Activated CD4-positive, alpha-beta T cell treated with anti-CD3 and anti-CD28 coated beads, Interleukin-2, Interleukin-4, amounts not matched to agents 100 ng/mL and 50 ng/mL, durations not matched to agents 16 hours and 8 hours (primary cell): ENCODE measurements at regions not wholly inside any gene's neighbourhood (a gene's known extent, or its start where the extent isn't known, plus 50 kb on each side); places are given as distances from the start of the nearest gene placed in this dataset.

Source experiments
- DNase-seq: peaks from one replicate; pipeline ENCODE4 v3.0.0-alpha.2; 2020; ENCODE audit warnings: low spot score

DNA sequence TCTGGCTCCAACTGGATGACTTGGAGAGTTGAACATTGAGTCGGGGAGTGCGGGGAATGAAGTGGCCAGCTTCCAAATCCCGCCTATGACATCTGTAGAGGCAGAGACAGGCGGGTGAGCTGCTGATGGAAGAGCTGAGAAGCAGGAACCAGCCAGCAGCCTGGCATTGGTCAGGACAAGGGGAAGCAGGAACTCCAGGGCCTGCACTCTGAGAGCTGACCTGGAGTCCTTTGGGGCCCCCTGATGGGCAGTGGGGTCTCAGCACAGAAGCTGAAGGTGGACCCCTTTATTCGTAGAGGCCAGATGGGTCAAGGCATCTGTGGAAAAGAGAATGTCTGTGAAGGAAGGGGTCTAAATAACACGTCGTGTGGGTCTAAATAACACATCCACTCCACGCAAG lies 57.0 kb downstream of the SEC61G start:
- DNase-seq: no peak

DNA sequence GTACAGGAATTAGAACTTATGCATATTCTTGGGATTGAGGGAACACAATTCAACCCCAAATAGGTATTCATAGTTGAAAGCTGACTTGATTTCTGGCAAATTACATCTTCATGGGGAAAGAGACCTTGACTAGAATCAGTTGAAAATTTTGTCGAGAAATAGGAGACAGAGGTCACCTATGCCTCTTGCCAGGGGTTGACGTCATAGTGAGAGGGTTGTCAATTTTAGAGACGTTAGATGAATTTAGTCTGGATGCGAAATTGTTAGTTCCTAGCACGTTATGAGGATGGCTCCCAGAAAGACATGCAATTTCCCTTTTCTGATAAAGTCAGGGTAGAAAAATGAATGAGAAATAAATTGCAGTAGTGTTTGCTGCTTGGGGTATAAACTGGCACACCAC lies 59.3 kb downstream of the SEC61G start:
- no peak for DNase-seq

DNA sequence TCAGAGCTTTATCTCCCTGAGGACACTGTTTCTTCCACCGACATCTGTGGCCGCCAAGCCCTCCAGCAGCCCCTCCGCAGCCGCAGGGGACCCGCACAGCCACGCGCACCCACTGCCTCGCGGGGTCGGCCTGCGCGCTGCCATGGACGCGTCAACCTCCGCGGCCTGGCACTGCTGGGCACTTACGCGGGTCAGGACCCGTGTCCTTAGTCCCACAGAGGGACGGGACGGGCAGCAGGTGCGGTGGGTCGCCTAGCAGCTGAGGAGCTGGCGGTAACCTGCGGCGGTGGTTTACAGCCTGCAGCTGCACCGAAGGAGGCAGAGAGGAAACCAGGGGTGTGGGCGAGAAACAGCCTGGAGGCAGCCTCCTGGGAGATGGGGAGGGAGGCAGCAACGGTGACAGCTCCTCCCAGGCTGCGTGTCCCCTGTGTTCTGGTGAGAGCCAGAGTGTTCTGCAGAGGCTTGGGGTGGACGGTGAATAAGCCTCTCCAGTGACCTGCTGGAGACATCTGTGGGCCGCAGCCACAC lies 61.3 kb downstream of the SEC61G start:
- no peak for DNase-seq

DNA sequence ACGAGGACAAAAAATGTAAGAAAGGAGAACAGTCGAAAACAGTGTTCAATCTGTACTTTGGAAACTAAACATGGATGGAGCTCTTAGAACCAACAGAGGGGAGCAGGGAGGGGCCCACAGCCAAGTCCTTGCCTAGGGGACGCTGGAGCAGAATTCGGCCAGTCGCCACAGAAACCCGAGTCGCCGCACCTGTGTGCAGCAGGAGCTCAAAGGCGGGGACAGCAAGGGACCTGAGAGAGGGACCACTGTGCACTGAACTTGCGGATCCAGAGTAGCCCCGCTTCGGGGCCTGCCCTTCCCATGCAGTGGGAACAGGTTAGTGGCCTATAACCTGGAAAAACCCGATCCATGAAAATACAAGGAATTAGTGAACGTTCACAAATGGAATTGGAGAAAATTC lies 68.1 kb downstream of the SEC61G start:
- no peak for DNase-seq

DNA sequence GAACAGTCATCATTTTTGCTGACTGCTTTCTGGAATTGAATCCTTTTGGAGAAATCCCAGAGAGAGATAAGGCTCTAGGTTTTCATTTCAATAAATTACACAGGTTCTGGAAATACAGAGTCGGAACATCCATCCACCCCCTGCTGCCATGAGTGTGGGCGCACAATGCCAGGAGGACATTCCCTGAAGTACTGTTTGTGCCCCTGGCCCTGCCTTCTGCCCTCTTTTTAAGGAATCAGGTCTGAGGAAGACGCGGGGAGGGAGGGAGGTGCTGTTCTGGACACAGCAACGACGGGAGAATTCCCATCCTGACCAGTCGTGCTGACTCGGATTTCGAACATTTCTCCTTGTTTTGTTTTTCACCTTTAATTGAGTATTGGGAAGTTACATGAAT lies 69.0 kb downstream of the SEC61G start:
- DNase-seq: no peak

DNA sequence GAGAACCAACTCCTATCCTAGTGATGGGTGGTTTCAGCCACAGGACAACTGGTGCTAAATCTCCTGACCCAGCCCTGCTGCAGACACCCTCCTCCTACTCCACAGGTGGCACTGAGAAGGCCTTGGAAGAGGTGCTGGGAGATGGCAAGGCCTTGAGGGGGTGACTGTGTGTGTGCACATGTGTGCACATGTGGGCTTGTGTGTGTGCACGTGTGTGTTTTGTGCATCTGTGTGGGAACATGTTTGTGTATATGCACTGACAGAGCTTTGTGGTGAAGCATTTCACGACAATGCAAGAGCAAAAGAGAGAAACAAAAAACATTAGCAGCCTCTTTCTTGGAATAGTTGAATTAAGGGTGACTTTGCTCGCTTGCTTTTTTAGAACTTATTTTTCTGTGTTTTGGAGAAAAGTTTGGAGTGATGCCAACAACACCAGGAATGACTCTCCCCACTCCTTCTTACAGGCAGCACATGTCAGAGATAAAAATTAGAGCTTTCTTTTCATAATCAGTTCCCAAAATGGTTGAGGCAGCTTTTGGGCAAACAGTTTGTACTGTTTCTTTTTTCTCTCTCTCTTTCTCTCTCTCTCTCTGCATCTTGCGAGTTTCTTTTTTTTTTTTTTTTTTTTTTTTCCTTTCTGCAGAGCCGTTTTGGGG lies 69.5 kb downstream of the SEC61G start:
- no peak for DNase-seq

DNA sequence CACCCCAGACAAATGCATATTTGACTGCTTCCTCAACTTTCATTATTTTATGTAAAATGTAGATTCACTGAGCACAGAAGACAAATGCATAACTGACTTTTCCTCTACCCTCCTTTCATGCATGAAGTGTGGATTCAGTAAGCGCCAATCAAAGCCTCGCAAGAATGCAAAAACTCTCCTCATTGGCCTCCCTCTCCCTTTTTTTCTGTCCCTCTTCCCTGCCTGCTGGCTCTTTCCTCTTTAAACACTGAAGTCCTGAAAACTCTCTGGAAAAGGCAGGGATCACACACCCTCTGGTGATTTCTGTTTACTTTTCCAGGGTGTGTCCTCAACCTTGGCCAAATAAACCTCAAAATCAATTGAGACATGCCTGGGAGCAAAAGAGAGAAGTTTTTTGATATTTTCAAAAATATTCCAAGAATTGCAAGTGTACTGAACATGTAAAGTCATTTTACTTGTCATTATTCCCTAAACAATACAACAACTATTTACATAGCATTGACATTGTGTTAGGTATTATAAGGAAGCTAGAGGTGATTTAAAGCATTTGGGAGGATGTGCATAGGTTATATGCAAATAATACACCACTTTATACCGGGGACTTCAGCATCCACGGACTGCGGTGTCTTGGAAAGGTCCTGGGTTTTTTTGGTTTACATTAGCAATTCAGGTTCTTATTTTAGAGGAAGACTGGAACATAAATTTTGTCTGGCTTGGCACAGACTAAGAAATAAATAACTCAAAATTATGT lies 71.4 kb downstream of the SEC61G start:
- DNase-seq: no peak

DNA sequence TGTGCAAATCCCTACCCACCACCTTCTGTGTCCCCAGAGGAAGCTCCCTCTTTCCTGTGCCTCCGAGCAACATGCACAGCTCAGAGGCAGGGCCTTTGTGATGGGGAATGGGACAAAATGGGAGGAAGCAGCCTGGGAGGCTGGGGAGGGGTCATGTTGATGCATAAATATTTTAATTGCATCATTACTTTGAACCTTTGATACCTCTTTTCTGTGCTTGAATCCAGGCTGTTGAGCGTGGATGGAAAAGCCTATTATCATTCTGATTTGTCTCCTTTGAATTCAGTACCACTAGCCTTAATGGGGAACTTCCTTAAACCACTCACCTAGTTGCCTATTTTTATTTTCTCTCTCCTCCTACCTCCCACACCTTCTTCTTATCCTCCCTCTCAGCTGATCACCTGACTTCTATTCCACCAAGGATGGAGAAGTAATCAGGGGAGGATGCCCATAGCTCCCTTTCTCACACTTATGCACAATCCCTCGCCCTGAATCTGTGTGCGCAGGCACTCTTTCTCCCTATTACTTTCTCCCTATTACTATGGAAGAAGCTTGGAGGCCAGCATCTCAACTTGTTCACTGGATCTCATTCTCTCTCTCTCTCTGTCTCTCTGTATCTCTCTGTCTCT lies 78.5 kb downstream of the SEC61G start:
- DNase-seq: no peak

DNA sequence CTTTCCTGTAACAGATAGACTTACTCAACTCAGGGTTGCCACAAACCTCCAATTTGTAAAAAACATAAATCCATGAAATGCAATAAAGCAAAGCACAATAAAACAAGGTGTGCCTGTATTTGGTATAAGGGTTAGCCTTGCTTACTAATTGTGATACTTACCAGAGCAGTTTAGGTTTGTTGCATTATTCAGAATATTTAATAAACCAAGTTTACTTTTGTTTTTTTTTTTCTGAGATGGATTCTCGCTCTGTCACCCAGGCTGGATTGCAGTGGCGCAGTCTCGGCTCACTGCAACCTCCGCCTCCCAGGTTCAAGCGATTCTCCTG lies 79.6 kb downstream of the SEC61G start:
- DNase-seq: no peak

DNA sequence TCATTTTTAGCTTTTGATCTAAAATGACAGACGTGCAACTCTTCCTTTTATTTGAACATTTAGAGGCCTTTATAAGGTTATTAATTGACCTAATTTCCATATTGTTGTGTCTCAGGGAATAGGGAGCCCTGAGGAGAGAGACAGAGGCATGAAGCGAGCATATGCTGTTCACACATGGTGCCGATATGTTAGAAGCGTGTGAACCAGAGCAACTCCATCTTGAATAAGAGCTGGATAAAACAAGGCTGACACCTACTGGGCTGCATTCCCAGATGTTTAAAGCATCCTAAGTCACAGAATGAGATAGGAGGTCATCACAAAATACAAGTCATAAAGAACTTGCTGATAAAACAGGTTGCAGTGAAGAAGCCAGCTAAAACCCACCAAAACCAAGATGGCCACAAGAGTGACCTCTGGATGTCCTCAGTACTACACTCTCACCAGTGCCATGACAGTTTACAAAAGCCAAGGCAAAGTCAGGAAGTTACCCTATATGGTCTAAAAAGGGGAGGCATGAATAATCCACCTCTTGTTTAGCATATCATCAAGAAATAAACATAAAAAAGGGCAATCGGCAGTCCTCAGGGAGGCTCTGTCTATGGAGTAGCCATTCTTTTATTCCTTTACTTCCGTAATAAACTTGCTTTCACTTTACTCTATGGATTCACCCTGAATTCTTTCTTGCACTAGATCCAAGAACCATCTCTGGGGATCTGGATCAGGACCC lies 80.1 kb downstream of the SEC61G start:
- DNase-seq: no peak

DNA sequence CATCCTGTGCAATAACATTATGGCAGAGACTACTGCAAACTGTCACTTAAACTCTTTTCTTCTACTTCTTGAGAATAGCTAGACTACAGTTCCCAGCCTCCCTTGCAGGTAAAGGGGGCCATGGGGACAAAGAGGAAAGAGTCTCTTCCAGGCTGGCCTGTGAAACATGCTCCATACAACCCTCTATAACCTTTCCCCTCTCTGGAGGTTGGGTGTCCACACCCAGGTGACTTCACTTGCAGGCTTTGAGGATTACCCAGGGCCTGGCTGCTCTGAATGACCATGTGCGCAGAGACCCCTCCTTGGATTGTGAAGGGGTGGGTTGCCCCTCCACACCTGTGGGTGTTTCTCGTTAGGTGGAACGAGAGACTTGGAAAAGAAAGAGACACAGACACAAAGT lies 84.1 kb downstream of the SEC61G start:
- no peak for DNase-seq

DNA sequence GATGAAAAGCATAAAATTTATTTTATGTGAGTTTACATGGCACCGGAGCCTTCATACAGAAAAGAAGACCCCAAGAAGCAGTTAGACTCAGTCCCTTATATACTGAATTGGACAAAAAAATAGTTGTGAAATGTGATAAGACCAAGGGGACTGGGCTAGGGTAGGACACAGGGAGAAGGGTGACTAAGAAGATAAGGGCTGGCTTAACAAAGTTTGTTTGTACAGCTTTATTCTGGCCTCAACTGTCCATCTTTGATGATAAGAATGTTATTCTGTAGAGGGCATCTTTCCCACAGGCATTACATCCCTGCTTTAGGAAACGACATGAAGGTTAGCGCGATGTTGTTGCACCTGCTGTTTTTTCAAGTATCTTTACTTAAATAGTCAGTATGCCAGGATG lies 86.5 kb downstream of the SEC61G start:
- no peak for DNase-seq

DNA sequence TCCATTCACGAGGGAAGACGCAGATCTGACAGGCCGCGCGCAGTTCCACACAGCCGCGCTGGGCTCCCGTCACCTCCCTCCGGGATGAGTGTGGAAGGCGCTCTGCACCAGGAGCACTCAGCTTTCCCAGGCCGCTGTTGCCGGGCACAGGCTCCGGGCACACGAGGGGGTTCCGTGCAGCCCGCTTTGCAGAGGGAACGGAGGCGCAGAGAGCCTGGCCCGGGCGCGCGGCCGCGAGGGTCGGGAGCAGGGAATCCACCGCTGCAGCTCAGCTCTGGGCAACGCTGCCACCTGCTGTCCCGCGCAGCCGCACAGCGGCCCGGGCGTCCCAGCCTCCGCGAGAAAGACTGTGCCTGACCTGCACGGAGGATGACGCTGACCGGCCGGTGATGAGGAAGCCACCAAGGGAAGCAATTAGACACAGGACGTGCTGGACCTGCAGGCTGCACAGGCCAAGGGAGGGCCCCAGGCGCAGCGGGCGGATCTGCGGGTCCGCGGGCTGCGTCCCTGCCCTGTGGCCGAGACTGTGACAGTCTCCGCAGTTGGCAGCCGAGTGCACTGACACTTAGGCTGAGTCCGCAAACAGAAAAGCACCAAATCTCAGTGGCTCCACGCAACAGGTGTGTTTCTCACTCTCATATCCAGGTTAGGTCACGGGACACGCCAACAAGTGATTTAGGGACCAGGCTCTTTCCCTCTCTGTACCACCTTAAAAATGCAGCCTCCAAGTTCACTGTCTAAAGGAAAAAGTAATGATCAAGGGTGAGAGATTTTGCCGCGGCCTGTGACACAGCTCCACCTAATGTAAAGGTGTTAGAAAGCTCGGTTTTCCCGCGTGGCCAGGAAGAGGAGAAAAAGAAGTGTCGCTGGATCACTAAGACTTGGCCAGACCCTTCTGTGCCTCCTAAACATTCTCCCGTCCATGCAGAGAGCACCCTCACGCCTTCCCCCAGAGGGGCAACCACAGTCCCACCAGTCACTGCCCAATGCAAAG lies 94.5 kb downstream of the SEC61G start:
- DNase-seq: peak; percentile 25

DNA sequence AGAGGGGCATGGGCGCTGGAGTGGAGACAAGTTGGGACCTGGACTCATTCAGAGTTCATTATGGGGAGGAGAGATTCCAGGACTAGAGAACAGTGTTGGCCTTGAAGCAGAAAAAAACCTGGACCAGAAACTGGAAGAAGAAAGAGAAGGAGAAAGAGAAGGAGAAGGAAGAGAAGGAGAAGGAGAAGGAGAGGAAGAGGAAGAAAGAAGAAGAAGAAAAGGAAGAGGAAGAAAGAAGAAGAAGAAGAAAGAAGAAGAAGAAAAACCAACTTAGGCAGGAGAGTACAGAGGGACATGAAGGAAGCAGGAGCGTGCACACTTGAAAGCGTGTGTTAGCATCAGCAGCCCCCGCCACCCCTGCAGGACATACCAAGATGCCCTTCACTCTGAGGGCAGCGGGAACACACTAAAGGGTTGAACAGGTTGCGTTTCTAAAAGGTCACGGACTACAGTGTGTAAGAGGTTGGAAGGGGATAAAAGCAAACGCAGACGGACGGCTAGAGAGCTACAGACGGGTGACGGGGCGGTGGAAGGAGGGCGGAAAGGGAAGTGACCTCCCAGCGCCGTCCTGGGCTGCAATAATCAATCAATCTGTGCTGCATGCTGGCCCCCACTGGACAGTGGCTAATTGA lies 95.3 kb downstream of the SEC61G start:
- no peak for DNase-seq

DNA sequence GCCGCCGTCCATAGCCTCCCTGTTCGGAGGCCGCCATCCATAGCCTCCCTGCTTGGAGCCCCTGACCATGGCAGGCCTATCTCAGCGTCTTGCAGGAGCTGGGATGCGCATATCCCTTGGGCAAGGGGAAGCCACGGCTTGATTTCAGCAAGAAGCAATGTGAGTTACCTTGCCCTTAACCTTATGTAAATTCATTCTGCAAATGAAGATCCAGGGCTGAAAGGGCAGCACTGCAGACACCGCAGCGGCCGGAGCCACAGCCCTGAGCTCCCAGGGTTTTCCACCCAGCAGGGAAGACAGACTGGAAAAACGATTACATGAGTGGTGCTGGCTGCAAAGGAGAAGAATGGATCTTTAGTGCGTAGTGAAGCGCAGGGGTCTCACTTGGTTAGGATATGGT lies 95.8 kb downstream of the SEC61G start:
- DNase-seq: no peak

DNA sequence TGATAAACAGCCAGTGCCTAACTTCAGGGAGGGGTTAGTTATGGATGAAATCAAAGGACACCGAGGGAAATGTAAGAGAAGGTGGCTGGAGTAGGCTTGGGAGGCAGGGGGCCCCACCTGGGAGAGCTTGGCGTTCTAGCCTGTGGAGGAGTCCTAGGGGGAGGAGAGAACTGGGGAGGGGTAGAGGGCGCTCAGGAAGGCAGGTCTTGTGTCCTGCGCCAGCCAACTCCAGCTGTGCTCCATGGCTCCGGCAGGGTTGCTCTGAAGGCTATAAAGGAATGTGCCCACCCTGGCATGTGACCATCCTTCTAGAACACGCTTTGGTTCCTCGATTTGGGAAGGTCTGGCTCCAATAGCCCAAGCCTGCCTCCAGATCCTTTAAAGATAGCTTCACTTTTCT lies 96.3 kb downstream of the SEC61G start:
- DNase-seq: no peak

DNA sequence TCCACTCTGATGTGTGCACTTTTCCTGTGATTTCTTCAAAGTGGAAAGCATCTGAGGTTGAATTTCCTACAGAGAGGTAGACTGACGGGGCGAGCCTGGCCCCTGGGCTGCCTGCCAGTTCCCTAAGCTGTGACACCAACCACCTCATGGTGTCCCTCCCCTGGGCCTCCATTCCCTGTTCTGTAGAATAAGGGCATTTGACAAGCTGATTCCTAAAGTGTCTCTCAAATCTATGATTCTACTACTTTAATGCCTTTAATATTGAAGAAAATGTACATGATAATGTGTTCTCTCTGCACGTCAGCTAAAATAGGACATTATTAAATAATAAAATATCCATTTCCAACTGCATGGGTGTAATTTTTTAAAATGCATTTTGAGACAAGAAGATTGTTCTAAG lies 105.1 kb downstream of the SEC61G start:
- DNase-seq: no peak

DNA sequence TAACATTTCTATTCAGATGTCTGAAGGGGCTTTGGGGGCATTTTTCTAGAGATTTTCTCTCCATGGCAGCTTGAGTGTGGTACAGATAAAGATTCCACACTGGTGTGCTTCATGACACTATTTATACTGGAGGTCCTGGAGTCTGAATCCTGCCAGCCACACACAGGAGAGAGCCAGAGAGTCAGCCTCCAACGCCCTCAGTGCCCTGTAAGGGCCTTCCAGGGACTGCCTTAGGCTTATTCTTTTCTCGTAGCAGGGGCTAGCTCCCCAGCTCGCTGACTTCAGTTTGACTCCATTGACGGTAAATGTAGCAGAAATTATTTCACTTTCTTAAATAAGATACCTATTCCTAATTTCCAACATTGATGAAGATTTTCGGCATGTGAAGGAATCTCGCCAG lies 100.9 kb downstream of the VSTM2A start:
- no peak for DNase-seq

DNA sequence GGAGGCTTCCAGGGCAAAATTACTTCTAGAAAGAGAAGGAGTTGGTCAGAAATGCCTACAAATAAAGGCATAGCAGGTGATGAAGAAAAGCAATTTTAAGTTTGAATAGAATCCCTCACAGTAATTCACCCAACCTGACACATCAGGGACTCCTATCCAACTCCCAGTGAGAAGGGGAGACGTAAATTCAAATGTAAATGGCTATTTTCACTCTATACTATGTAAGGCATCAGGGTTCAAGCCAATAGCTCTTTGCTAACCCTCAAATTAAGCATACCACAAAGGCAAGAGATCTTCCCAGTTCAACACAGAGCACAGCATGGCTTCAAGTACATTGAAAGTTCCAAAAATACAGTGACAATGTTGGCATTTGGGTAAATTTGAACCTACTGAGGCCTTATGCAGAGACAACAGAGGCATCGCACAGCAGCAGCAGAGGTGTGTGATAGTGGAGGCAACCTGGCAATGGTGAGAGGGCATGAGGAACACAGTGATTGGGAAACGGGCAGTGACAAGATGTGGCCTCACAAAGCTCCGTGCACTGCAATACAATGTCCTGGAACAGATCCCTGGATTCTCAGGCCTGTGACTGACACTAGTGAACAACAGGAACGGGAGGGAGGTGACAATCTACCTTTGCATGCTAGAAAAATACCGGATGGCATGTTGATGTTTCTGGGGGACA lies 95.7 kb downstream of the VSTM2A start:
- DNase-seq: no peak

DNA sequence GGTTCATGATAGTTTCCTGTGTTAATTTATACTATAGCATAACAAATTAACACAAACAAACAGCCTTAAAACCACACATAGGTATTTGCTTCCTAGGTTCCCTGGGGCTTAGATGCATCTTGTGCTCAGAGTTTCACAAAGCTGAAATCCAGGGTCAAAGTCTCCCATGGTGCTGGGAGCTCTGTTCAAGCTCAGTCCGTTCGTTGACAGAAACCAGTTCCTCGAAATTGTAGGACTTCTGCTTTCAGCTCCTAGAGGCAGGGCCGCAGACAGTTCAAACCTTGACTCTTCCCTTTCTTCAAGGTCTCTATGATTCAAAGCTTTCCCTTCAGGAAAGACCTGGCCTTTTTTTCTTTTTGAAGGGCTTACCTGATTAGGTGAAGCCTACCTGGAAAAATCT lies 90.5 kb downstream of the VSTM2A start:
- no peak for DNase-seq
